OCI-LY7 (cell line): ENCODE measurements at regions not wholly inside any gene's neighbourhood (a gene's known extent, or its start where the extent isn't known, plus 50 kb on each side); places are given as distances from the start of the nearest gene placed in this dataset.

Experiments used
- BruUV-seq: library from RNA; stranded (reverse); fragments of 400-500 nt; replicated peaks from 2 replicates; lab custom pipeline; 2021; lab: Mats Ljungman, UMichigan
- CTCF ChIA-PET: fragments of 300-600 bp; sonication (Branson Sonifier 250); formaldehyde crosslinking; loops from one replicate; lab custom pipeline; 2022; ENCODE audit warnings: antibody characterized with exemption; ENCODE audit not compliant: unreplicated experiment; lab: Charles Lee
- POLR2A ChIA-PET: fragments of 300-600 bp; sonication (Branson Sonifier 250); formaldehyde crosslinking; loops from one replicate; lab custom pipeline; 2022; ENCODE audit warnings: antibody characterized with exemption; lab: Charles Lee
- DNase-seq: peaks from one replicate; pipeline ENCODE4 v3.0.0-alpha.2; 2015; ENCODE audit warnings: low spot score
- H2AFZ ChIP-seq: fragments of 200-600 bp; sonication (generic), shearing (Covaris generic); 2 replicates; pipeline ENCODE4 v1.6.1; 2014; ENCODE audit warnings: mild to moderate bottlenecking, antibody characterized with exemption, low read length, moderate library complexity
- H3K27ac ChIP-seq: fragments of 200-600 bp; sonication (generic); 2 replicates; pipeline ENCODE4 v1.5.1; 2014; ENCODE audit warnings: mixed run types, low read depth, mild to moderate bottlenecking, moderate library complexity, low read length, inconsistent platforms; ENCODE audit not compliant: poor library complexity, severe bottlenecking
- H3K36me3 ChIP-seq: fragments of 200-600 bp; sonication (generic); 2 replicates; pipeline ENCODE4 v1.6.1; 2014; ENCODE audit warnings: mild to moderate bottlenecking, antibody characterized with exemption, low read length, moderate library complexity, mixed read lengths; ENCODE audit not compliant: insufficient read depth
- H3K4me1 ChIP-seq: fragments of 200-600 bp; sonication (generic); 2 replicates; pipeline ENCODE4 v1.5.1; 2014; ENCODE audit warnings: mild to moderate bottlenecking, low read length; ENCODE audit not compliant: insufficient read depth, poor library complexity, severe bottlenecking
- H3K4me2 ChIP-seq: fragments of 200-600 bp; sonication (generic); 2 replicates; pipeline ENCODE4 v1.6.1; 2014; ENCODE audit warnings: mild to moderate bottlenecking, low read length
- H3K4me3 ChIP-seq: fragments of 200-600 bp; sonication (generic); 2 replicates; pipeline ENCODE4 v1.5.1; 2014; ENCODE audit warnings: mild to moderate bottlenecking, low read depth, low read length; ENCODE audit not compliant: poor library complexity, severe bottlenecking
- H3K79me2 ChIP-seq: fragments of 200-600 bp; sonication (generic); 2 replicates; pipeline ENCODE4 v1.6.1; 2016; ENCODE audit warnings: low read depth, mild to moderate bottlenecking, low read length, moderate library complexity, mixed read lengths; ENCODE audit not compliant: insufficient read depth
- H3K9me2 ChIP-seq: fragments of 200-600 bp; sonication (generic); 2 replicates; pipeline ENCODE4 v1.6.1; 2016; ENCODE audit warnings: mild to moderate bottlenecking, low read length, mixed read lengths; ENCODE audit not compliant: insufficient read depth
- H3K9me3 ChIP-seq: fragments of 200-600 bp; sonication (generic); 2 replicates; pipeline ENCODE4 v1.6.1; 2014; ENCODE audit warnings: mild to moderate bottlenecking, mixed run types, low read length, mixed read lengths
- H4K20me1 ChIP-seq: fragments of 200-600 bp; sonication (generic); 2 replicates; pipeline ENCODE4 v1.6.1; 2014; ENCODE audit warnings: mild to moderate bottlenecking, antibody characterized with exemption, low read length, moderate library complexity, mixed read lengths; ENCODE audit not compliant: insufficient read depth
- CTCF ChIP-seq: fragments of 200-600 bp; sonication (generic); conservative IDR thresholded peaks from 2 replicates; pipeline ENCODE4 v1.5.1; 2014; ENCODE audit warnings: mild to moderate bottlenecking, antibody characterized with exemption, low read length, moderate library complexity, mixed read lengths
- EZH2phosphoT487 ChIP-seq: fragments of 200-600 bp; sonication (generic); IDR thresholded peaks from 2 replicates; pipeline ENCODE4 v1.6.1; 2018; ENCODE audit warnings: low read depth, borderline replicate concordance, mild to moderate bottlenecking, mixed run types, antibody characterized with exemption, low read length, moderate library complexity, mixed read lengths
- intact Hi-C: fragments of 100-400 bp; cut with micrococcal nuclease; formaldehyde crosslinking; loops from one replicate; pipeline ENCODE4 v1.10.0; 2022; ENCODE audit not compliant: unreplicated experiment

- Histone ChIP-seq H4K20me1 (peaks cover 3% of the 10 kb centered on the region; the same call in 1 of the 2 replicates), H3K4me1 (peaks cover 16% of the 10 kb centered on the region), H3K4me3 (no peak overlapping the region), H3K36me3 (no peaks in the 10 kb centered on the region; the same call in 1 of the 2 replicates), H3K27ac (no peak overlapping the region), H3K9me3 (no peaks in the 10 kb centered on the region), H3K4me2 (no peak overlapping the region), H3K9me2 (no peaks in the 10 kb centered on the region), H2AFZ (no peak overlapping the region), H3K79me2 (peaks cover 20% of the 10 kb centered on the region)
- no TSS peak for BruUV-seq
- CTCF ChIA-PET = no interaction called here
- TF ChIP-seq CTCF (no peak), EZH2phosphoT487 (no peak)
- intact Hi-C loops = no loop called here
- DNase-seq = no peak
- POLR2A ChIA-PET = no interaction called here
Measured at GRCh38 chr7:112933598-112933997, 143.4 kb upstream of the TMEM168 start.

GRCh38 chr7:112930787-112931186 is 140.6 kb upstream of the TMEM168 start:
- Histone ChIP-seq H3K36me3 (no peaks in the 10 kb centered on the region; the same call in 1 of the 2 replicates), H3K4me1 (no peaks in the 10 kb centered on the region), H3K79me2 (peaks cover 8% of the 10 kb centered on the region; the same call in 1 of the 2 replicates), H3K9me2 (no peaks in the 10 kb centered on the region), H2AFZ (no peak overlapping the region), H3K4me3 (no peak overlapping the region), H3K9me3 (no peaks in the 10 kb centered on the region), H3K4me2 (no peak overlapping the region), H4K20me1 (no peaks in the 10 kb centered on the region), H3K27ac (no peak overlapping the region)
- intact Hi-C loops = no loop called here
- TF ChIP-seq EZH2phosphoT487 (no peak), CTCF (no peak)
- BruUV-seq = no TSS peak
- DNase-seq = no peak
- ChIA-PET CTCF (no interaction called here), POLR2A (interaction anchor here (0.7 to 1.5 kb wide), 4 partner anchors 9 to 223 kb away, joined by 3 to 6 read pairs (median 6); a partner anchor contains a TSS)

GRCh38 chr7:112929421-112929820 is 139.2 kb upstream of the TMEM168 start:
- H3K9me2 ChIP-seq = no peaks in the 10 kb centered on the region
- peaks cover 8% of the 10 kb centered on the region; the same call in 1 of the 2 replicates for H3K79me2 ChIP-seq
- TF ChIP-seq EZH2phosphoT487 = no peak
- TF ChIP-seq CTCF = no peak

More at GRCh38 chr7:112929421-112929820, 139.2 kb upstream of the TMEM168 start:
- Histone ChIP-seq H3K36me3 (no peaks in the 10 kb centered on the region; the same call in 1 of the 2 replicates), H4K20me1 (no peaks in the 10 kb centered on the region), H3K9me3 (no peaks in the 10 kb centered on the region), H3K4me3 (no peak overlapping the region), H3K4me1 (no peaks in the 10 kb centered on the region), H2AFZ (no peak overlapping the region), H3K4me2 (no peak overlapping the region), H3K27ac (no peak overlapping the region)
- DNase-seq = no peak
- no TSS peak for BruUV-seq
- intact Hi-C loops = no loop called here
- CTCF ChIA-PET = no interaction called here
- POLR2A ChIA-PET = no interaction called here
